COR-L47 (cell line): ENCODE measurements at regions not wholly inside any gene's neighbourhood (a gene's known extent, or its start where the extent isn't known, plus 50 kb on each side); places are given as distances from the start of the nearest gene placed in this dataset.

ENCODE experiments used
- DNase-seq: peaks from one replicate; lab custom pipeline; 2025; lab: John Stamatoyannopoulos, UW

DNA sequence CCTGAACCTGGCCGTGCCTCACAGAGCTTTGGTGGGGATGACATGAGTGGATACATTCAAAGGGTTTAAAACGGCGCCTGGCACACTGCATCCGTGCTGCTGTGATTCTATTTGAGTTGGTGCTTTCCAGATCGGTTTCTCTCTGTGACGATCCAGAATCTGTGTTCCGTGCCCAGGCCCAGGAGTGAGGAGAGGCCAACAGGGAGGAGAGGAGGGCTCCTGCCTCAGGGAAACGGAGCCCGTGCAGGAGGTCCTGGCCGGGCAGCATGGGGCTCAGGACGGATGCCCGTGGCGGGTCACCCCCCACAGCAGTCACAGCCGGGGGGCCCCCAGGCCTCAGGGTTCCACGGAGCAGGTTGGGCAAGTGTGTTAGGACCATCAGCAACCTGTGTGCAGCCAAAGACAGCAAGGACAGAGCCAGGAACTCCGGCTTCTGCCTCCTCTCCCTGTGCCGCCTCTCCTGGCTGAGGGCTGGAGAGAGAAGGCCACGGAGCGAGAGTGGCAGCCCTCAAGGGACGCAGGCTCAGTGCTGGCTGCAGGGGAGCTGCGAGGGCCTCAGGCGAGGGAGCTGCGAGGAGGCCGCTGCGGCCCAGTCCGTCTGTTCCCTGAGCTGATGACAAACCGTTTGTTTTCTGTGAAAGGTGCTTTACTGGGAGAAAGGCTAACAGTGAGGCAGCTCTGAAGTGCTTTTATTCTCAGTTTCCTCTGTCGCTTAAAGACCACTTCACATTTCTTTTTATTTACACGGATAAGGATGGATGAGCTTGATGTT is 99.3 kb downstream of the METRNL start:
- DNase-seq: no peak

DNA sequence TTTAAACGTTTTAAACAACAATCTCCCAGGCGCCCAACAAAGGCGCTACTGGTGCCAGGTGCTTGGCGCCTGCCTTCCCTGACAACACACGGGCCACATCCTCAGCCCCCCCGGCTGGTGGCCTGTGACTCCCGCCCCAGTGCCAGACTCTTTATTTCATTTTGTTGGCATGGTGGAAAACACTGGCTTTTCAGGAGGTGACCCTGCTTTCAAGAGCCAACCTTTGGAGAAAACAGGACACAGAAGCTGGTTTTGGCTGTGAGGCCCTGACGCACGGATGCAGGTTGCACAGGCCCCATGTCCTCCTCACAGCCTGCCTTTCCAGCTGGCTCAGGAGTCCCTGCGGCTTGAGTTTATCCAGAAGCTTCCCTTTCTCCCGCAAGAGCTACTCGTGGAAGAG is 100.0 kb downstream of the METRNL start:
- DNase-seq: no peak

DNA sequence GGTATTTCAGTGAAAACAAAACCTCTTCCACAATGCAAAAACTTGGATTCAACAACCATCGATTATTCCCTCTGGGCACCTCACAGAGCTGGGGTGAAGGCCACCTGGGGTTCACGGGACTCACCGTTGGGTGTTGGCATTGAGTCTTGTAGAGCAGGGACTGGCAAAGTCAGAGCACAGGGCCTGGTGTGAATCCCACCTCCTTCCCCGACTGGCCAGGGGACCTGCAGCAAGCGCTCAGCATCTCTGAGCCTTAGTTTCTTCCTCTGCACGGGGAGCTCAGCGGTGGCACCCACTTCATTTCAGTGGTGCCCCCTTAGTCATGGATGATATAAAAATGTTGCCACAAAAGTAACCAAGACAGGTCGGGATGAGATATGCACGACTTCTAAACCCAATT is 100.4 kb downstream of the METRNL start:
- DNase-seq: no peak

DNA sequence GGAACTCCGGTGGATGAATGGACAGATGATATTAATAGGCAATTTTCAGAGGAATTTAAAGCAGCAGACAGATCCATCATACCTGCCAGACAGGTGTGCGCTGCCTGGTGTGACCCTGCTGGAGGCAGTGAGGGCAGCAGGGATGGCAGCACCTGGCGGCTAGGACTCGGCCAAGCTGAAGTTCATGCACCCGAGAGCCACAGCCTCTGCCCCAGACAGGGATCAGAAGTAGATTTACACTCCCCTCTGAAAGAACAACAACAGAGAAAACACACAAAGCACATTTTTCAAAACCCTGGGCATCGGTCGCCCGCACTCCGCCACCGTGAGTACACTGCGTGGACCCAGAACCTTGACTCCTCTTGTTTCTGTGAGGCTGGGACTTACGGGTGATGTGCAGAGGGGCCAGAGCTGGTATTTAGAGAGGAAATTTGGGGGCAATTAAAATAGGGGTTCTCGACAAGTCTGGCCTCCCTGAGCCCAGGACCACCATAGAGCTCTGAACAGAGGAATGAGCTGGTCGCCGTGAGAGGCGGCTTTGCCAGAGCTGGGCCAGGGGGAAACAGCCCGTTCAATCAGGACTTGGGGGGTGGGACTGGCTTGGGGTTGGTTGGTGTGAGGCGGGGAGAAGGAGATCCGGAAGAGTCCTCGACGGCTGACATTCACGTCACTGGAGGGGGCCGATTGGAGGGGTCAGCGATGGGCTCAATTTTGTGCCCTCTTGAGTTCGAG is 101.0 kb downstream of the METRNL start:
- no peak for DNase-seq

DNA sequence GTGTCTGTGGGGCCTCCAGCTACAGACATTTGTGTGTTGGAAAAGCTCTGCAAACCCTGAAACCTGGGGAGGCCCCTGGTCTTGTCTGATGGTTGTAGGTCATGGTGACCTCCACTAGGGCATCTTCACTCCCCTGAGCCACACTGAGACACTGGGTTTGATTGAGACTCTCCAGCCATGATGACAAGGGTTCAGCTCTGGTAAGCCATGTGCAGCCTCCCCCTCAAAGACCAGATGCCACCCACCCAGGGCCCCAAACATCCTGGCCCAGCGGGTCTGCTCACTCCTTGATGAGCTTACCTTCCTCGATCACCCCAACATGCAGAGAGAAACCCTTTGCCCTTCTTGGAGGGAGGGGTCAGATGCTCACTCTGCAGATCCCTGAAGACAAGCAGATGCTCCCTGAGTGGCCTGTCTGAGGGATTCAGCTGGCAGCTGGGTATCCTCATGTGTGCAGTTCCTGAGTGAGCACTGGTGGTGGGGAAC is 101.6 kb downstream of the METRNL start:
- DNase-seq: no peak

DNA sequence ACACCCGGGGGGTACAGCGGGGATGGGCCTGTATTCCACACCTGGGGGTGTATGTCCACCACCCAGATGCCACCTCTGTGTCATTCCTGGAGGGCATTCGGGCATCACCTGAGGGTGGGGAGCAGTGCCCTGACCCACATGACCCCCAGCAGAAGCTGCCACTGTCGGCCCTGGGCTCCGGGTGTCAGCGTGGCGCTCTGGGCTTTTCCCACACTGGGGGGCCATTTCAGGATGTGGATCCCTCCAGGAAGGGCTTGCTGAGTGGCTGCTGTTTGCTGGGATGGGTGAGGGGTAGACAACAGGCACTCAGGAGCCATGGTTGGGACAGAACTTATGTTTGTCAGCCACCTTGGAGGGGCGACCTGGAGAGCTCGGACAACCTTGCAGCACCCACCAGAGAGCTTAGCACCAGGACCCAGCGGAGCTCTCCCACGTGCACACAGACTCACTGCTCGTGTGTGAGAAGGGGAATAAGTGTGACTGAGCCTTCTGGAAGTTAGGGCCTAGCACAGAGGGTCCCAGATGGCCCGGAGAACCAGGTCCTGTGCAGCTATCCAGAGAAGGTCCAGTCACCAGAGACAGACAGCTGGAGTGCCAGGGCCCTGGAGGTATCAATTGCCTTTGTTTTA is 102.7 kb downstream of the METRNL start:
- no peak for DNase-seq

DNA sequence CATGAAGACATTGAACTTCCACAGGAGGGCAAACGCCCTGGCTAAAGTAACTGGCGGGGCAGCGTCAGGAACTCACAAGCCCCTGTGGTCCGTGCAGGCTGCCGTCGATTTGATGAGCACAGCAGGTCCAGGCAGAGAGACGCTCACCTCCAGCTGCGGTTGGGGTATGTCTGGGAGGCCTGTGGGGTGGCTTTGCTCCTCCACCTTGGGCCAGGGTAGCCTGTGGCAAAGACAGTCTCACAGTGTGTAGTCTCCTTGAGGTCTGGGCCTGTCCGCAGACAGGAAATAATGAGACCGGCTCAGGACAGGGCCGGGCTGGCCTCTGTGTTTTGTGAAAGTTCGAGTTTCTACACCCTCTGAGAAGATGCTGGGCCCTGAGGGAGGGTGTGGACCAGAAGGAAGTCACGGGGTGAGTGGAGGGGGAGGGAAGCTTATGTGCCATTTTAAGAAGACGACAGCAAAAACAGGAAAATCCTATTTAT is 103.3 kb downstream of the METRNL start:
- no peak for DNase-seq

DNA sequence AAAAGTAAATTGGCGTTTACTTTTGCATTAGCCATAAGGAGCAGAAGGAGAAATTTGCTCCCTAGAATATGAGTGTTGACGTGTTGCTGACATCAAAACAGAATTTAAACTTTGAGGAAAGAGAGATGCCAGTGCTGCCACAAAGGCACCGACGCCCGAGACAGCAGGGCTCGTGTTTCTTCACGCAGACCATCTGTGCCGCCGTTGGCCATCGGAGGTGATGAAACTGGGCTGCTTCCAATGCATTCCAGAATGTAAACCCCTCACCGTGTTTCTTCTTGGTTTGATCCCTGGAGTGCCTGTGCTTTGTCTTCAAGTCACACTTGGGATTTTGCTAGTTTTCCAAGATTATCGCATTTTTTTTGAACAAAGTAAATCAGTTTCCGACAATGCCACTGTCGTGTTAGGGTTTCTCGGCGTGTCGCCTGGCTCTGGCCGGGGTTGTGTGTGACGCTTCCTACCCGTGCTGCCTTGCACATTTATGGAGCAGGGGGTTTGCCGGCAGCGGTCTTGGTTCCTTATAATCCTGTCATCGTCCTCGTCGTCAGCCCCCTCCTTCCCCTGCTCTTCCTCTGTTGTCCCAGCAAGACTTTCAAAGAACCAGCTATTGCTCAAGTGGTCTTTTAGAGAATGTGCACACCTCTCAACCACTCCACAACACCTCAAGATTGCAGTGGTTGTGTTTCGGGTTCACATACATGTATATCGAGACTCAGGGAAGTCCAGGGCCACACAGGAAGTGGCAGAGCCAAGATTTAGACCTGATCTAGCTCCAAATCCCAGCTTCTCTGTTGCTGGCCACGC is 103.9 kb downstream of the METRNL start:
- DNase-seq: no peak

DNA sequence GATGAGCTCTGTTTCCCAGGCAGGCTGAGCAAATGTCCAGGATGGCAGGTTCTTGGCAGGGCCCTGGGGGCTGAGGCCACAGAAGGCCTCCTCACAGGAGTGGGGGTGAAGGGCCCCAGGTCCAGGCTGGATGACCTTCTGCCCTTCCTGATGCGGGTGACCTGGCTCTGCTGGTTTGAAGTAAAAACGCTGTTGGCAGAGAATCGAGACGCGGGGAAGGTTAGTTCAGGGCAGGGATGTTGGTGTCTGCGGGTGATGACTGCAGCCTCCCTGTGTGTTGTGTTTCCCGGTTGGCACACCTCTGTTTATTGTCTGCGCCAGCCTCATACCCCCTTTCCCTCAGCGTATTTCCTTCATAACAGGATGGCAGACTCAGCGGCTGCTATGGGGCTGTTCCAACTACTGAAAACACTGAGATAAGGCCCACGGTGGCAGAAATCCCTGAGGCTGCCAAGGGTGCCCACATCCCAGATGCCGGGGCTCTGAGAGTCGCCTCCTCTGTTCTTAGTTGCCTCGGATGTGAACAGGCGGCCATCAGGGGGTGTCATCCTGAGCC is 104.6 kb downstream of the METRNL start:
- no peak for DNase-seq

DNA sequence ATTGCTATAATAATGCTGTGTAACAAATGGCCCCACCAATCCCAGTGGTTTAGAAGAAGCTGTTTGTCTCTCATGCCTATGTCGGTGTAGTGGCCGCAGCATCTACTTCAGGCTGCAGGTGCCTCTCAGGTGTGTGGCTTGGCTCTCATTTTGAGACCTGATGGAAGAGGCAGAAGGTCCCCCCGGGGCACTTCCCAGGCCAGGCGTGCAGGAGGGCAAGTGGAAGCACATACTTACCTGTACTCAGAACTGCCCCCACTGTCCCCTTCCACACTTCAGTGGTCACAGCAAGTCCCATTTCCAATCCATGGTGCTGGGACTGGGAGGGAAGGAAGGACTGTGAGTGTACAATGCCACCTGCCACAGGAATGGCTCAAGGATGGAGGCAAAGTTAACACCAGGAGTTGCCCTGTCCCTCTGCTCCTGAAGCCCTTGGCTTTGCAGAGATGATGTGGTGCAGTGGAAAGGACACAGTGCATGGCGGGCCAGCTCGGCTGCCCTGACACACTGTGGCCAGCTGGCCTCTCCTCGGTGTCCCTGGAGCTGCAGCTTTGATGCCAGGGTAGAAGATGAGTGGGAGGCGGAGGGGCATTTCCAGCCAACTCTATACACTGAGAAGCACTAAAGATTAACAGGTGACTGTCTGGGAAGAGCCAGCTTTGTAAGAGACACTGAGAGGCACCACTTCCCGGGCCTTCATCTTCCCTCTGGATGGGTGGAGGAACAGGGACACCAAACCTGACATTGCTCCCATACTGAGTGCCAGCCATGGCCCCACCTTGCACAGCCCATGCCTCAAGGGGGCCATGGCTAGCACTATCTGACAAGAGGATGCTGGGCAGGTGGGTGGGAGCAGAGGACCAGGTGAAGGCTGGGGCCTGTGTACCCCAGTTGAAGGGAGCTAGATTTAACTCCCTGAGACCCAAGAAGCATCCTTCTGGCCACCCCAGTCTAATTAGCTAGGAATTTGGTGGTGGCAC is 105.9 kb downstream of the METRNL start:
- DNase-seq: no peak

DNA sequence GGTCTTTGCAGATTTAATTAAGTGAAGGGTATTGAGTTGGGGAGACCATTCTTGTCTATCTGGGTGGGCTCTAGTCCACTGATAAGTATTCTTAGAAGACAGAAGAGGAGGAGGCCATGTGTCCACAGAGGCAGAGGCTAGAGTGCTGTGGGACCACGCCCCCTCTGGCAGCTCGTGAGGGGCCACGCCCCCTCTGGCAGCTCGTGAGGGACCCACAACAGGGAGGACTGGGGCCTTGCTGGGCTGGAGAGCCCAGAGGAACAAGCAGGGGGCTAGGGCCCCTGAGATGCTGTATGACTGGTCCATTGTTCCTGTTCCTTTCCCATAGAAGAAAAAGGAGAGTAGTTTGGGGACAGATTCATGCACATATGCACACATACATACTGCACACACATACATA is 106.8 kb downstream of the METRNL start:
- DNase-seq: no peak

DNA sequence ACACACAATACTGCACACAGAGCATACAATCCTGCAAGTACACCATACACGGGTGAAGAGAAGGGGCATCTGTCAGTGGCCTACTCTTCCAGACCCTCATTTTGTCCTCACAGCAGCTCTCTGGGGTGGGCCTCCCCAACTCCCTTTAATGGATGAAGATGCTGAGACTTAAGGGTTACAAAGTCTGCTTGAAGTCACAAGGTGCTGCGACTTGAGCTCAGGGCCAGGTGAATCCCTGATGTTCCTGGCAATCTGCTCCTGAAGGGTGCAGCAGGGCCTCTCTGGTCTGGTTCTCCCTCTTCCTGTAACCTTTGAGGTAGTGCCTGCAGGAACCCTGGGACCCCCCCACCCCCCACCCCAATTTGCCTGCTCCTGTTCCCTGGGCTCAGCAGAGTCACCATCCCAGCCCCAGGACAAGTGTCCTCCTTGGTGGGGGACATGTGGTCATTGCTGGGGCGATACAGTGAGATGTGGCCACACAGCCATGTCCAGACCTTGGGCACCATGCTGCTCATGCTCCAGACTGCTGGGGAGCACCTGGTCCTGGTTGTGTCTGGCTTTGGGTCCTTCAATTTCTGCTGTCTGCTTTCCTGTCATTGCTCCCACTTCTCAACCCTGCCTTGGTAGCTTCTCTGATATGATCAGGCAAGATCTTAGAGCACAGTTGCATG is 107.5 kb downstream of the METRNL start:
- DNase-seq: no peak

DNA sequence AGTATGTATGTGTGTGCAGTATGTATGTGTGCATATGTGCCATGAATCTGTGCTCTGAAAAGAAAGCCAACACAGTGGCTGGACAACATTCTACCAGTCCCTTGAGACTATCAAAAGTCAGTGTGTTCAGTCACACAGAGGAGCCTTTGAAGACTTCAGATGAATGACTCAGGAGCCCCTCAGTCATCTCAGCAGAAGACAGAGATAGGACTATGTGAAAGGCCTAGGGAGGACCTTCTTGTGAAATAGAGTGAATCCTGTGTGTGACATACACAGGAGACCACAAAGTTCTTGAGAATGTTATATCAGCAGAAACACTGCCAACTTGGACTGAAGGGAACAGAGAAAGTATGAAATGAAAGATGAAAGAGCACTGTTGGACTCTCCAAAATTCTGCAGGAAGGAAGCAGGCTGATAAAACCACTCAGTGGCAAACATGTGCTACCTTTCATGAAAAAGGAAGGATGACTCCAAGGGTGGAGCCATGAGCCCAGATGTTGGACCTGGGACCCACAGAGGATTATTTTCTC is 108.4 kb downstream of the METRNL start:
- DNase-seq: no peak

DNA sequence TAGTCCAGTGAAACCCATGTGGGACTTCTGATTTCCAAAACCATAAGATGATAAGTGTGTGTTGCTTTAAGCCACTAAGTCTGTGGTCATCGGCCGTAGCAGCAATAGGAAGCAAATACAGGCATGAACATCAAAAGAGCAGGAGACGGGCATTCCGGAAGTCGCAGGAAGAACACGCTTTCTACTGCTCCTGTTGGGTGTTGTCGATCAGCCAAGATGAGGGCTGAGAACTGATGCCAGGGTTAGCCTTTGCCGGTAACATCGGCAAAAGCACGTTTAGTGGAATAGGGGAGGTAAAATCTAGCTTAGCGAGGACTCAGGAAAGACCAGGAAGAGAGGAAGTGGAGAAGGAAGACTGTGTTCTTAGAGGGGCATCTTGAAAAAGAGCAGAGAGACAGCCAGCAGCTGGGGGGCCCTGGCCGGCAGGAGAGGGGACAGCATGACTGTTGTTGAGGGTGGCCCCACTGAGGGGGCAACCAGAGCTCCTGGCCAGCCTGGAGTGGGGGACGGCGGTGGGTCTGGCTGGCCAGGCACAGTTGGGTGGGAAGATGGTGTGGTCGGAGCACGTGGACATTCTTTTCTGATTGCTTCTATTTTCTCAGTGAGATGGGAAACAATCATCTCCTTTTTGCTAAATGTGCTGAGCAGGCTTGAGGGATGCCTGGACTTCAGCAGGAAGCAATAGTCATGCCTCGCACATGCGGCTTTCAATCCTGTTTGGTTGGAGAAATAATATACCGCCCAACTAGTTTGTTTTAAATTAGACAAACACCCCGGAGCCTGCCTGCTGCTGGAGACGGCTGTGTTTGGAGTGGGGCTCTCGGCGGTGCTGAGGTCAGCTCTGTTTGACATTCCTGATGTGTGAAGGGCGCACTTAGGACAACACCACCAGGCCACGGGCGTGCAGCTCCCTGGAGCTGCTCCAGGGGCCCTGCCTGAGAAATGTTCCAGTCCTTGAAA is 109.9 kb downstream of the METRNL start:
- DNase-seq: no peak

DNA sequence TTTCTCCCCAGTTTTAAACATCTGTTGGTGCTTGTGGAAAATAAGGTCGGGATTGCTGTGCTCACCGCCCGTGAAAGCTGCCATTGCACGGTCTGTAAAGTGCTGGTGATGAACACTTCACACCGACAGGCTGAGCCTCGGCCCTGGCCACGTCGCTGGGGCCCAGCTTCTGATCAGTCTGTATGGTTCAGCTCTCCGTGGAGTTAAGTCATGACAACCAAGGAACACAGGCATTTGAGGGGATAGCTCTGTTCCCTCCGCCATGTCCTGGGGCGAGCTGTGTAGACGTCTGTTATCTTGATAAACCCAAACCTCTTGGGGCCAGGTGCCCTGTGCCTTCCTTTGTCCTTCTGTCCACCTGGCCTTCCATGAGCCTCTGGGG is 110.6 kb downstream of the METRNL start:
- DNase-seq: no peak

DNA sequence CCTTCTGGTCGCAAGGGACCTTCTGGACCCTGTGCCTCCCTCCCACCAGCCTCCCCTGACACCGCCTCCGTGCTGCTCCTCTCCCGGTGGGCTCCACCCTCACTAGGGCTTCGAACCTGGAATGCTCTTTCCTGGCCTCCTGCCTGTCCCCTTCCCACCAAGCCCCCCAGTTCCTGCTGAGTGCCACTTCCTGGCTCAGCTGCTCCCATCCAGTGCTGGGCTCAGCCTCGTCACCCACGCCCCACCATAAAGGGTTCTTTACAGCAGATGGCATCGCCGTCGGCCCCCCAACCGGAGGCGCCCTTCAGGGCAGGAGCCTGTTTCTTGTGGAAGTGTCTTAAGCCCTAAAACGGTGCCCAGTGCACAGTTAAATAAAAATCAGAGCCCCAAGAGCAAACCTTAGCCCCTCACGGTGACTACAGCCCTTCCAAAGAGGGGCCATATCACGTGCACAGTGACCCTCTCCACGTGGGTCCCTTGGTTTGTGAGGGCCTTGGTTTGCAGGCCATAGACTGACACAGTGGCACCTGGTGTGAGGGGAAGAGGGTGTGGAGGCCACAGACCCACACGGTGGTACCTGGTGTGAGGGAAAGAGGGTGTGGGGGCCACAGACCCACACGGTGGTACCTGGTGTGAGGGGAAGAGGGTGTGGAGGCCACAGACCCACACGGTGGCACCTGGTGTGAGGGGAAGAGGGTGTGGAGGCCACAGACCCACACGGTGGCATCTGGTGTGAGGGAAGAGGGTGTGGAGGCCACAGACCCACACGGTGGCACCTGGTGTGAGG is 111.4 kb downstream of the METRNL start:
- DNase-seq: no peak

DNA sequence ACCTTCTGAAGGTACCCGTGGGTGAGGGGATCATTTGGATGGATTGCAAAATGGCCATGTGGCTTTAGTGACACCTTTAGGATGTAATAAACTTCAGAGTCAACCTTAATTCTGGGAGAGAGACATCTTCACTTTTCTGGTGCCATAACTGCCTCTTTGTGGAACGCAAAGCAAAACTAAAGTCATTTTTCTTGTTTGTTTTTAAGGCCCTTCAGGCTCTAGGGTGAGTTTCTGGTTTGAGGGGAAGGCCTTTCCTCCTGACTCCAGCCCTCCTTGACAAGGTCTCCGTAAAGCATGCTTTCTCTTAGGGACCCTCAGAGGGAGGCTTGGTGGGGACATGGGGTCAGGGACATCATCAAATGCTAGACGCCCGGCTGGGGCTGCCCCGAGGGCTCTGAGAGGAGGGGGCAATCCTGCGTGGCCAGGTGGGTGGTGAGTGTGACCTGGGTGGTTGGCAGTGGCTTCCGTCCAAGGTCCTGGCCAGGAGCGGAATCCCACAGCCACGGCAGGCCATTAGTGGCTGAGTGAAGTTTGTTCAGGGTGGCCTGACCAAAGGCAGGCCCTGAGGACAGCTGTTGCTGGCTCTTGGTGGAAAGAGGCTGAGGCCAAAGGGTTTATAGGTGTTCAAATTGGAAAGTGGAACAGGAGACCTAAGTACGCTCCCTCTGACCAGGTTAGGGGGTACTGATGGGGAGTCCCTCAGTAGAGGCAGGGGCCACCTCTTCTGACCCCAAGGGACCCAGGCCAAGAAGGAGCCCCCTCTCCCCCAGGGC is 112.2 kb downstream of the METRNL start:
- DNase-seq: no peak
